ENCODE measurements at regions not wholly inside any gene's neighbourhood (a gene's known extent, or its start where the extent isn't known, plus 50 kb on each side); places are given as distances from the start of the nearest gene placed in this dataset.

DNA sequence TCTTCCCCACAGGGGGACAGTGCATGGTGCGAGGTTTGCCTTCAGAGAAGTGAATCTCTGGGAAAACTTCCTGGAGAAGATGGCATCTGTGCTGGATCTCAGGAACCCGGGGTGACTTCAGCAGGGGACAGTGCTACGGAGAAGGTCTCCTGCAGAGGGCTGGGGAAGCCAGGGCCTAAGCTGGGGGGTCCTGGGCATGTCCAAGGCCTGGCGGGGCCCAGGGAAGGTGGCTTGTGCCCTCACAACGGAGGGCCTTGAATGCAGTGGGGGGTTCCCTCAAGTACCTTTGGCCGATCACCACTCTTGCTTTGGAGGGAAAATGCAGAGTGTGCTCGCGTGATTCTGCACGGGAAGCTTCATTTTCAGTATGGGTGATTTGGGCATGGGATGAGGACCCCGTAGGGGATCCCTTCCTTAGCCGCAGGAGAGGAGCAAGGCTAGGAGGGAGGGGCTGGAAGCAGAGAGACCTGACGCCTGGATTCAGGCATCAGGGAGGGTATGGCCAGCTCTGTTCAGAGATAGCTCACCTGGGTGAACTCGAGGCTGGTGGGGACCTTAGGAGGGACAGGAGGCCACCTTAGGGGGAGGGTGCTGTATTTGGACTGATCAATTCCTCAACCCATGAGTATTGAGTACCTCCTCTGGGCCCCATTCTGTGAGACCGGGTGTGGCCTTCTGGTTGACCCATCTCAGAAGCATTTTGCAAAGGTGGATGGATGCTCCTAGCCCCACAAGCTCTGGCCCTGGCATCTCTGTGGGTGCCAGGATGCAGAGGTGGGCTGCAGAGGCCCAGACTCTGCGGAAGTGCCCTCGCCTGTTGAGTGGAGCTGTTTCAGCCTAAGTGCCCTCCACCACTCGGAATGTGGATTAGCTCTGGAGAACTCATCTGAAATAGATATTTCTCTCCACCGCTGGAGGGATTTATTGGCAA lies 529.4 kb downstream of the TBC1D22A start:
- TF ChIP-seq, protein P1, sequence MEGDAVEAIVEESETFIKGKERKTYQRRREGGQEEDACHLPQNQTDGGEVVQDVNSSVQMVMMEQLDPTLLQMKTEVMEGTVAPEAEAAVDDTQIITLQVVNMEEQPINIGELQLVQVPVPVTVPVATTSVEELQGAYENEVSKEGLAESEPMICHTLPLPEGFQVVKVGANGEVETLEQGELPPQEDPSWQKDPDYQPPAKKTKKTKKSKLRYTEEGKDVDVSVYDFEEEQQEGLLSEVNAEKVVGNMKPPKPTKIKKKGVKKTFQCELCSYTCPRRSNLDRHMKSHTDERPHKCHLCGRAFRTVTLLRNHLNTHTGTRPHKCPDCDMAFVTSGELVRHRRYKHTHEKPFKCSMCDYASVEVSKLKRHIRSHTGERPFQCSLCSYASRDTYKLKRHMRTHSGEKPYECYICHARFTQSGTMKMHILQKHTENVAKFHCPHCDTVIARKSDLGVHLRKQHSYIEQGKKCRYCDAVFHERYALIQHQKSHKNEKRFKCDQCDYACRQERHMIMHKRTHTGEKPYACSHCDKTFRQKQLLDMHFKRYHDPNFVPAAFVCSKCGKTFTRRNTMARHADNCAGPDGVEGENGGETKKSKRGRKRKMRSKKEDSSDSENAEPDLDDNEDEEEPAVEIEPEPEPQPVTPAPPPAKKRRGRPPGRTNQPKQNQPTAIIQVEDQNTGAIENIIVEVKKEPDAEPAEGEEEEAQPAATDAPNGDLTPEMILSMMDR (conservative IDR thresholded peaks at IDR 0.05; ENCODE audit: low read length) = no peak
- TF ChIP-seq EZH2phosphoT487 (IDR thresholded peaks at IDR 0.05; ENCODE audit: borderline replicate concordance) = no peak
